Sigmoid colon (tissue), 6 donors: ENCODE measurements at regions not wholly inside any gene's neighbourhood (a gene's known extent, or its start where the extent isn't known, plus 50 kb on each side); places are given as distances from the start of the nearest gene placed in this dataset.

Source experiments
- DNase-seq: peaks from one replicate; pipeline ENCODE4 v3.0.0-alpha.2; 2019
- H3K27ac ChIP-seq, 4 donors: fragments of 200-600 bp; sonication (generic); one replicate each; pipeline ENCODE4 v1.5.1; 2016 to 2019; ENCODE audit warnings: mild to moderate bottlenecking in 1 of 4
- H3K27me3 ChIP-seq, 3 donors: fragments of 200-600 bp; sonication (generic); one replicate each; pipeline ENCODE4 v1.5.1; 2019; ENCODE audit warnings: mild to moderate bottlenecking in 1 of 3
- H3K36me3 ChIP-seq, 4 donors: fragments of 200-600 bp; sonication (generic); one replicate each; pipeline ENCODE4 v1.5.1; 2016 to 2019
- H3K4me1 ChIP-seq, 4 donors: fragments of 200-600 bp; sonication (generic); one replicate each; pipeline ENCODE4 v1.5.1; 2017 to 2019
- H3K4me3 ChIP-seq, 4 donors: fragments of 200-600 bp; sonication (generic); one replicate each; pipeline ENCODE4 v1.5.1; 2017 to 2019; ENCODE audit warnings: mild to moderate bottlenecking in 2 of 4, moderate library complexity in 1 of 4
- H3K9me3 ChIP-seq, 4 donors: fragments of 200-600 bp in 3 of 4; sonication (generic) in 3 of 4; one replicate each; pipeline versions ENCODE4 v1.5.1 to v1.6.1; 2013 to 2019
- EP300 ChIP-seq, 4 donors: sonication (generic); formaldehyde crosslinking; IDR thresholded peaks; one replicate each; pipeline ENCODE4 v1.6.1; 2017; ENCODE audit warnings: antibody characterized with exemption in 4 of 4
- POLR2A ChIP-seq, 2 donors: fragments of 450-650 bp; IDR thresholded peaks; one replicate each; pipeline ENCODE4 v1.6.1; 2016; ENCODE audit warnings: antibody characterized with exemption in 2 of 2, mild to moderate bottlenecking in 2 of 2, moderate library complexity in 2 of 2
- POLR2AphosphoS5 ChIP-seq, 4 donors: sonication (generic); formaldehyde crosslinking; IDR thresholded peaks; one replicate each; pipeline ENCODE4 v1.6.1; 2017; ENCODE audit warnings: antibody characterized with exemption in 4 of 4
- WGBS, 2 donors: extraction: QIAGEN DNeasy Blood & Tissue Kit; methylation state at CpG; one replicate each; pipeline ENCODE4 v1.1.7; 2013; 5-methylcytosine and 5-hydroxymethylcytosine counted together
- intact Hi-C: fragments of 100-400 bp; cut with DNase I; formaldehyde crosslinking; loops from one replicate; pipeline ENCODE4 v1.15.1; 2023
- TF ChIP-seq, protein P1 (sequence below), 4 experiments: fragments of 450-650 bp in 3 of 4; fragments of 200-600 bp in 1 of 4; IDR thresholded peaks; one replicate each; pipeline ENCODE4 v1.5.1; 2016 to 2019; ENCODE audit warnings: antibody characterized with exemption in 4 of 4, mild to moderate bottlenecking in 3 of 4, moderate library complexity in 2 of 4
- donor health status: healthy with polysubstance abuse.
- donor health status: healthy.

DNA sequence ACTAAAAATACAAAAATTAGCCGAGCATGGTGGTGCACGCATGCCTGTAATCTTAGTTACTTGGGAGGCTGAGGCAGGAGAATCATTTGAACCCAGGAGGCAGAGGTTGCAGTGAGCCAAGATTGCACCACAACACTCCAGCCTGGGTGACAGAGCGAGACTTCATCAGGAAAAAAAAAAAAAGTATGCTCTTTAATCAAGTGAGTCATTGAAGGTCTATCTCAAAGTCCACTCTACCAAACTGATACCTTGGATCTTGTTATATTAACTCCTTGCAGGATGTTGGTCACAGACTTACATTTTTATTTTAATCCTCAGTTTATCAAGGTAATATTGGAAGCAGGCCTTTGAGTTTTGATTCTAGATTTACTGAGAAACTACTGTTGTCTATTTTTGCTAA is 348.7 kb downstream of the COL12A1 start:
- WGBS, 2 donors: 67 to 84% methylated on average over 3 of the region's 3 CpGs
- peaks cover 0 to 11% (median 0%) of the 10 kb centered on the region in 4 donors for H3K4me1 ChIP-seq
- no peak for DNase-seq
- no peak overlapping the region for H3K27ac ChIP-seq
- TF ChIP-seq POLR2AphosphoS5 (IDR thresholded peaks at IDR 0.05) (no peak), EP300 (IDR thresholded peaks at IDR 0.05) (no peak), POLR2A (IDR thresholded peaks at IDR 0.05) (no peak)
- TF ChIP-seq, protein P1, sequence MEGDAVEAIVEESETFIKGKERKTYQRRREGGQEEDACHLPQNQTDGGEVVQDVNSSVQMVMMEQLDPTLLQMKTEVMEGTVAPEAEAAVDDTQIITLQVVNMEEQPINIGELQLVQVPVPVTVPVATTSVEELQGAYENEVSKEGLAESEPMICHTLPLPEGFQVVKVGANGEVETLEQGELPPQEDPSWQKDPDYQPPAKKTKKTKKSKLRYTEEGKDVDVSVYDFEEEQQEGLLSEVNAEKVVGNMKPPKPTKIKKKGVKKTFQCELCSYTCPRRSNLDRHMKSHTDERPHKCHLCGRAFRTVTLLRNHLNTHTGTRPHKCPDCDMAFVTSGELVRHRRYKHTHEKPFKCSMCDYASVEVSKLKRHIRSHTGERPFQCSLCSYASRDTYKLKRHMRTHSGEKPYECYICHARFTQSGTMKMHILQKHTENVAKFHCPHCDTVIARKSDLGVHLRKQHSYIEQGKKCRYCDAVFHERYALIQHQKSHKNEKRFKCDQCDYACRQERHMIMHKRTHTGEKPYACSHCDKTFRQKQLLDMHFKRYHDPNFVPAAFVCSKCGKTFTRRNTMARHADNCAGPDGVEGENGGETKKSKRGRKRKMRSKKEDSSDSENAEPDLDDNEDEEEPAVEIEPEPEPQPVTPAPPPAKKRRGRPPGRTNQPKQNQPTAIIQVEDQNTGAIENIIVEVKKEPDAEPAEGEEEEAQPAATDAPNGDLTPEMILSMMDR (IDR thresholded peaks at IDR 0.05): no peak
- H3K9me3 ChIP-seq: no peaks in the 10 kb centered on the region
- no peaks in the 10 kb centered on the region for H3K36me3 ChIP-seq
- H3K27me3 ChIP-seq: no peaks in the 10 kb centered on the region
- intact Hi-C loops: no loop called here
- H3K4me3 ChIP-seq: no peak overlapping the region

DNA sequence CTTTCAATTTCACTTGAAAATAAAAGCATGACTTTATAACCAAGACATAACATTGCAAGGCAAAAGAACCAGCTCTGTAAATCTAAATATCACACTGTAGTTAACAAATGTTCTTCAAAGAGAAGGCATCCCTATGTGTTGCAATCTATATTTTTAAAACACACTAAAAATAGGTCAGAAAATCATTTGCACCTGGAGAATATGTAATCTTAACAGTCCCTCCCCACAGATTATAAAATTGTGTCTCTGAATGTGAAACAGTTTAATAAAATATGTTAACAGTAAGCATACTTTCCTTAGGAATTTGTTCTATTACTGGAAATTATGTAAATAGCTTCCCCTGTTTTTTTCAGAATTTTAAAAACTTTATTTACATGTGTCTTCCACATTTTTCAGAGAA is 351.9 kb downstream of the COL12A1 start:
- Histone ChIP-seq H3K4me3 (no peak overlapping the region), H3K36me3 (no peaks in the 10 kb centered on the region), H3K27me3 (no peaks in the 10 kb centered on the region), H3K4me1 (peaks cover 0 to 11% (median 0%) of the 10 kb centered on the region in 4 donors), H3K9me3 (no peaks in the 10 kb centered on the region), H3K27ac (no peak overlapping the region)
- no peak for TF ChIP-seq POLR2AphosphoS5 (IDR thresholded peaks at IDR 0.05)
- no peak for TF ChIP-seq EP300 (IDR thresholded peaks at IDR 0.05)
- TF ChIP-seq, protein P1 (IDR thresholded peaks at IDR 0.05): no peak
- no peak for TF ChIP-seq POLR2A (IDR thresholded peaks at IDR 0.05)
- no peak for DNase-seq
- intact Hi-C loops: no loop called here

DNA sequence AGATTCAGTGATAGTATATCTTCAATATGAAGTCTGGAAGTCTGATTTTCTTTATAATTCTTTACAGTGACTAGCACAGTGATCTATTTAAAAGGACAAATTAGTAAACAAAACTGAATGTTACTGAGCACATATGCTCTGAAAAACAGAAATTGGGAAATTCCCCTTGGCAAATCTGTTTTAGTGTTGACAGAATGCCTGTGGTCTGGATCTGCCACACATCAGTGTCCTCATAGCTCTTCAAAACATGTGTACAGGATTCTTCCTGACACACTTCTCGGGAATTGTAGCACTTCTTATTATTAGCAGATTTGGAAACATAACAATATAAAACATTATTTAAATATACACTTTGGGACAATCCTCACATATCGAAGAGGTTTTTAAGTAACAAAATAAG is 354.3 kb downstream of the COL12A1 start:
- WGBS, 2 donors: 42 to 62% methylated on average over 2 of the region's 2 CpGs
- TF ChIP-seq POLR2AphosphoS5 (IDR thresholded peaks at IDR 0.05) (no peak), POLR2A (IDR thresholded peaks at IDR 0.05) (no peak), EP300 (IDR thresholded peaks at IDR 0.05) (no peak)
- TF ChIP-seq, protein P1 (IDR thresholded peaks at IDR 0.05): no peak
- H3K27ac ChIP-seq: no peak overlapping the region
- no peak overlapping the region for H3K4me3 ChIP-seq
- intact Hi-C loops: no loop called here
- H3K4me1 ChIP-seq: peaks cover 0 to 11% (median 0%) of the 10 kb centered on the region in 4 donors
- DNase-seq: no peak
- H3K27me3 ChIP-seq: no peaks in the 10 kb centered on the region
- no peaks in the 10 kb centered on the region for H3K36me3 ChIP-seq
- H3K9me3 ChIP-seq: no peaks in the 10 kb centered on the region

DNA sequence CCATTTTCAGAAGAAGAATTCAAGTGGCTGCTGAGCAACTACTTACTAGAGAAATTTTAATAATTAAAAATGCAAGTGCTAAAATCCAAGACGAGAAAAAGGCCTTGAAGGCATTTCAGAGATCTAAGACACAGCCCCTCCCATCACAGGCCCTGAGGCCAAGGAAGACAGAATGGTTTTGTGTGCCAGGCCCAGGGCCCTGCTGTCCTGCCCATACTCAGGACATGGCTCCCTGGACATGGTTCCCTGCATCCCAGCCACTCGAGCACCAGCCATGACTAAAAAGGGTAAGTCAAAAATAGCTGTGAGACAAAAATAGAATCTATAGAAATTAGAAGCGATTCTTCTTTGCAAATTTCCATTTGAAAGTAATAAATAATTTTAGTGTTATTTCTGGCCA is 364.9 kb downstream of the COL12A1 start:
- no peak for DNase-seq
- H3K27ac ChIP-seq: no peak overlapping the region
- no peak overlapping the region for H3K4me3 ChIP-seq
- intact Hi-C loops: no loop called here
- H3K36me3 ChIP-seq: no peaks in the 10 kb centered on the region
- TF ChIP-seq POLR2AphosphoS5 (IDR thresholded peaks at IDR 0.05): no peak
- no peak for TF ChIP-seq POLR2A (IDR thresholded peaks at IDR 0.05)
- TF ChIP-seq, protein P1 (IDR thresholded peaks at IDR 0.05): no peak
- no peak for TF ChIP-seq EP300 (IDR thresholded peaks at IDR 0.05)
- H3K4me1 ChIP-seq: no peaks in the 10 kb centered on the region
- H3K9me3 ChIP-seq: peaks cover 0 to 6% (median 0%) of the 10 kb centered on the region in 4 donors
- 85 to 86% methylated on average over 3 of the region's 3 CpGs for WGBS, 2 donors
- no peaks in the 10 kb centered on the region for H3K27me3 ChIP-seq

DNA sequence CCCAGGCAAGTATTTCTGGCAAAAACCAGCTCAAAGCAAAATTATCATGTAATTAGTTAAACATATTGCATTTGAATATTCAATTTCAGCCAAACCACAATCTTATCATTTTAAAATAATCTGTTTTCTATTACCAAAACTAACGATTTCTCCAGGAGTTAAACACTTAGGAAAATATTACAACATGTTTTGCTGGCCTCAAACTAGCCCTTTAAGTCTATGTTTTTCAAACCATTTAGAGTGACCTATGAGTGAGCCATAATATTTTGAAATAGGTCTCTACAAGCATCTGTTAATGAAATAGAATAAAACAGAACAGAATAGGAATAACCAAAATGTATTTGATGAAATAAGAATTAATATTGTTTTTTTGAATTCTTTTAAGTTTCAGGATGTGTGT is 370.9 kb downstream of the COL12A1 start:
- H3K27me3 ChIP-seq: no peaks in the 10 kb centered on the region
- H3K27ac ChIP-seq: no peak overlapping the region
- no peak for DNase-seq
- intact Hi-C loops: no loop called here
- WGBS, 2 donors: 46 to 66% methylated on average over 1 of the region's 1 CpG
- H3K9me3 ChIP-seq: no peaks in the 10 kb centered on the region
- H3K4me3 ChIP-seq: no peak overlapping the region
- no peaks in the 10 kb centered on the region for H3K4me1 ChIP-seq
- no peak for TF ChIP-seq POLR2A (IDR thresholded peaks at IDR 0.05)
- TF ChIP-seq, protein P1 (IDR thresholded peaks at IDR 0.05): no peak
- TF ChIP-seq POLR2AphosphoS5 (IDR thresholded peaks at IDR 0.05): no peak
- no peak for TF ChIP-seq EP300 (IDR thresholded peaks at IDR 0.05)
- no peaks in the 10 kb centered on the region for H3K36me3 ChIP-seq
